GM18508 (cell line): ENCODE measurements at regions not wholly inside any gene's neighbourhood (a gene's known extent, or its start where the extent isn't known, plus 50 kb on each side); places are given as distances from the start of the nearest gene placed in this dataset.

Source experiments
- ATAC-seq: cut with Tn5 transposase; IDR thresholded peaks from one replicate; pipeline ENCODE4 v1.9.1; 2021; ENCODE audit warnings: moderate number of reproducible peaks; ENCODE audit not compliant: insufficient read depth, unreplicated experiment

DNA sequence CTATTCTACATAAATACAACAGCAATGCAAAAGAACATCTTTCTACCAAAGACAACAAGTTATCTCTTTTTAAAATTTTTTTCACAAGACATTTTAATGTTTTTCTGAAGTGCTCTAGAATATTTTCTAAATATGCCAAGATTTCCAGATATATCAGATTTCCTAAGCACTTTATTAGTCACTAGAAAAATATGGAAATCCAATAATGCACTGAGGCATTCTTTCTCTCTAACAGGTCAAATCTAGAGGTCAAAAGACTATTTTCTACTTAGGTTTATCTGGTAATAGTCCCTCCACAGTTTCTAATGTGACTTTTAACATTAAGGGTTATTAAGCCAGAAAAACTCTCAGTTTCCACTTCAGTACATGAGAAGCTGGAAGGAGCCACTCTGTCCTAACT, 1041.2 kb upstream of the INTU start:
- ATAC-seq: no peak

DNA sequence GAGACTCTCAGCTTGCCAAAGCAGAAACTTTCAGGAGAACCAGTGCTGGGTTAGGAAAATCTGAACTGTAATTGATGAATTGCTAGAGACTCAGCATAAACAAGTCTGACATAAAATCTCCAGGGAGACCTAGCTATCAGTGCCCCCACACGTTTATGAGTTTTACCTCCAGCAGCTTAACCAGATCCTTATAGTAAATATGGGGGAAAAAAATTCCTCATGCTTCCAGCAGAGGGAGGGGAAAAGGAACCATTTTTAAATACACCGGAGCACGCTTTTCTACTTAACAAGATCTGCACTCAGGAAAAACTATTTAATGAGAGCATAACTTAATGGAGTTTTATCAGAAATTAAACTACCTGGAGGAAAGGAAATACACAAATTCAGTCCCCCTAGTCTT, 1040.7 kb upstream of the INTU start:
- no peak for ATAC-seq

DNA sequence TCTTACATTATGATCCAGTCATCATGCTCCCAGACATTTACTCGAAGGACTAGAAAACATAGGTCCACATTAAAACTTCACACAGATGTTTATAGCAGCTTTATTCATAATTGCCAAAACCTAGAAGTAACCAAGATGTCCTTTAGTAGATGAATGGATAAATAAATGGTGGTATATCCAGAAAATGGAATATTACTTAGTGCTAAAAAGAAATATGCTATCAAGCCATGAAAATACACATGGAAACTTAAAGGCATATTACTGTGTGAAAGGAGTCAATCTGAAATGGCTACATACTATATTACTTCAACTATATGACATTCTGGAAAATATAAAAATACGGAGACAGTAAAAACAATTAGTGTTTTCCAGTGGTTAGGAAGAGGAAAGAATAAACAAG, 1039.1 kb upstream of the INTU start:
- ATAC-seq: no peak

DNA sequence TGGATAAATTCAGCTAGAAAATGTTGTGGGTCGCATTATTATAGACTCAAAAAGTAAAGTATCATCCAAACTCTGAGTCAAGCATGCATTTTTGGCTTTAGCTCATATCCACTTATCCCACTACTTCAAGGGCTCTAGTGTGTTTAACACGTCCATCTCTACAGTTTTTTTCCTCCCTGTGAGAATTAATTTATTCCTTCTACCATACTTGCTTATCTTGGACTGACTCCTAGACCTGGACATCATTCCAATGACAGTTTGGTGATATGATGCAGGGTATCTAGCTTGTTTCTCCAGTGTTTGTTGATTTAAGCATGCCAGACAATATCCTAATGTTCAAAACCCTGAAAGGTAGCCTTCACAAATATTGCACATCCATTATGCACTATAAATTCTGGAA, 1037.1 kb upstream of the INTU start:
- ATAC-seq: no peak

DNA sequence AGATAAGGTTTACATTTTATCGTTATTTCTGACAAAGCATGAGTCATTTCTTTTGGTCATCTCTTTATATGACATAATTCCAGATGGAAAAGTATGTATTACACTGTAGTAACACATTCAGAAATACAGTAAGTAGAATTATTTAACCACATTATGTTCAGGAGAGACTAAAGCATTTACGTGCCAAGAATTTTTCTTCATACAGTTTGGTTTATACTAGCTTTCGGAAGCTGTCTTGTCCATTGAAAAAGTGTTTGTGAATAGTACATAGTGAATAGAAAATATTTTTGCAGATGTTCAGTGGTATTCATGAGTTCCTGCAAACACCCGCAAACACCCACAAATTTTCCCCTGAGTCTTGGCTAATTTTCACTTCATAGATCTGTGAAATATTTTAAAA, 1033.0 kb upstream of the INTU start:
- ATAC-seq: no peak

DNA sequence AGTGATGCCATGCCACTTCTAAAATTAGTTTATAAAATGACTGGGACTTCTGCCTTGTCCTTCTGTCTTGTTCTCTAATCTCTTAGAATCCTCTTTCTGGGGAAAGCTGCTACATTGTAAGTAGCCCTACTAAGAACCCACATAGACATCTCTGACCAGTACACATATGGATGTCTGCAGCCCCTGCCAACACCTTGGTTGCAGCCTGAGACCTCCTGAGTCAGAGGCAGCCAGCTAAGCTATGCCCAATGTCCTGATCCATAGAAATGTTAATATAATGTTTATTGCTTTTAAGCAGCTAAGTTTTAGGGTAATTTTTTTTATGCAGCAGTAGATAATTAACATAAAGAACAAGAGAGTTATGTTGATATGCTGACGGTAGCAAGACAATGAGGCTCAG, 1029.5 kb upstream of the INTU start:
- no peak for ATAC-seq

DNA sequence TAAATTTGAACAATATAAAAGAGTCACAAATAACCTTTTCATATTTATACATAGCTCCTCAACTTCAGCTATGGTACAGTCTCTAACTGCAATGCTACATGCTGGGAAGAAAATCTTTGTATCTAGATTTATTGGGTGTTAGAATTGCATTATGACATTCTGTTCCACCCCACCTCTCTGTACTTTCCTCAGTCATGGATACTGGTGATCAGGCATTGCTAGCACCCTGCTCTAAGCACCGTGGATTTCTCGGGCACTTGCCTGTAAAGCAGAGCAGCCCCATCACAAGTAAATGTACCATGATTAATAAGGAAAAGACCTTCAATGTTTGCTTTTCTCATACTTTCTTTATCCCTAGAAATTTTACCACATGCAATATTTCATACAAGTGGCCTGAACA, 1028.9 kb upstream of the INTU start:
- ATAC-seq: no peak

DNA sequence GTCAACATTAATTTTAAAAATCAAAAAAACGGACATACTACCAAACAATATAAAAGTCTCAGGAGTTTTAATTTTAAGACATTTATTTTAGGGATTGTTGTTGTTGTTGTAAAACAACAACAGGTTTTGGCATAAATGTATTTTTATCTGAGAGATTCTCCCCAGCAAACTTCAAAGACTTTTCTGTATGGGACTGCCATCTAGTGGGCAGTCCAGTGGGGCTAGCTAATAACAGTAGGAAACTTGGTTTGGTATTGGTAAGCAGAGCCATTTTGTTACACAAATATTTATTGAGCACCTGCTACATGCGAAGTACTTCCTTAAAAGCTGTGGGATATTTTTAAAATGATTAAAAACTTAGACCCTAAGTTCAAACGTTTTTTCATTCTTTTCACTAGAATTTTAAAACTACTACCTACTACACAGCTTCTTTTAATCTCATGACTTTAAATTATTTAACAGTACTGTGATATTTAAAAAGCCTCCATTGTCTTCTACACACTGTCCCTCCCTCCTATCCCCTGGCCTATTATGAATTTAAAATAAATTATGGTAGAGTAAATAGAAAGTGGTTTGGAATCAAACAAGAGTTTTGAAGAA, 1028.4 kb upstream of the INTU start:
- ATAC-seq: no peak

DNA sequence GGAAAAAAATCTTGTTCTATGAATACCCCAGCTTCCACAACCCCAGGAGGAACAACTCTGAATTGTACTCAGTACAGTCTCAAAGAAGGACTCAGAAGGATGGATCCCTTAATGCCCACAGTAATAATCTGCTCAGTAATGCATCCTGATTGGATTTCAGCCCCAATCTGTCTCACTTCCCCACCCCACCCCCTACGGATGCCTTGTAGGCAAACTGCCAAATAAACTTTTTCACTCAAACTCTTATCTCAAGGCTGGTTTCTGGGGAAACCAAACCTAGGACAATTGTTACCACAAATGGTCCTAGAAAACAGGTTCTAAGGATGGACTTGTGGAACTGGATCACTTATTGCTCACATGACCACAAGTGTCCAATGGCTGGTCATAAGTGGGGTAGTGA, 1021.8 kb upstream of the INTU start:
- ATAC-seq: no peak

DNA sequence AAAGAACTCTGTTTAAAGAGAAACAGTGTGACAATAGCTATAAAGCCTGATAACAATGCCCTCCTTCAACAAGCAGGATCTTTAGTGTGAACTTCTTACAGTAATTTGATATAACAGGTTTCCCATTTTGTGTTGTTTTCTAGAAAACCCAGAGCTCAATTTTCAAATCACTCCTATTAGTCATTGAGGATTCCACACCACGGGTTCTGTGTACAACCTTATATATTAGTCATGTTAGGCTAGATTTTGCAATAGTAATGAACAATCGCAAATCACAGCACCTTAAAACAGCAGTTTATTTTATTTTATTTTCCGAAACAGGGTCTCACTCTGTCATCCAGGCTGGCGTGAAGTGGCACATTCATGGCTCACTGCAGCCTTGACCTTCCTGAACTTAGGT, 1020.9 kb upstream of the INTU start:
- ATAC-seq: no peak

DNA sequence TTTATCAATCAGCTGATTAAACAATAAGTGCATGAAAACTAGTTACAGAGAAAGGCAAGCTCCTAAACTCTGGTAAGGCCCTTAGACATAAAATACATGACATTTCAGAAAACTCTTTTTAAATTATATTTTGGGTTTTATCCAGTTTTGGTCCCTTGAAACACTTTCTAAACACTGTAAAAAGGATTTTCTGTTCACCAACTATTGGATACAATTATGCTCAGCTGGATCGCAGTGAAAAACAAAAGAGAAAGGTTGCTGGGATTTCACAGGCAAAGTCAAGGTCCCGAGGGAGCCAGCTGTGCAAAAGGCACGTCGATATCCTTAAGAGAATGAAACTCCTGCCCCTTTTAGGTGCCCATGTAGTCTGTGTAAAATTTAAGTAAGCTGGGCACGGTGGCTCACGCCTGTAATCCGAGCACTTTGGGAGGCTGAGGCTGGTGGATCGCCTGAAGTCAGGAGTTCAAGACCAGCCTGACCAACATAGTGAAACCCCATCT, 1018.4 kb upstream of the INTU start:
- ATAC-seq: no peak

DNA sequence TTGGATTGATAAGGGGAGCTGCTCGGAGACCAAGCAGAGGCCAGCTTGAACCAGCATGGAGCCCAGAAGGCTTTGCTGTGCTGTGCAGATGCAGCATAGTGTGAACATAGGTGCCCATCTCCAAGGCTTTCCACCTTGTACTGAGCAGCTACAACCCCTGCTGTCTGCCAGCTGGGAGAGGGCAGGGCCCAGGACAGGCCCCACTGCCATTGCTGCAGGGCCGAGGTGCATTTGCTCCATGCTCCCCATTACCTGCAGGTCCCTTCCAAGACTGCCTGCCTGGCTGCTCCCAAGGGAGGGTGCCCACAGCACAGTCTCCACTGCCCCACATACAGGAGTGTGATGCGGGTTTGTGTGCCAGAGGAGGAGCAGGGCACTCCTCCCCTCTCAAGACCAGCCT, 1016.0 kb upstream of the INTU start:
- ATAC-seq: no peak

DNA sequence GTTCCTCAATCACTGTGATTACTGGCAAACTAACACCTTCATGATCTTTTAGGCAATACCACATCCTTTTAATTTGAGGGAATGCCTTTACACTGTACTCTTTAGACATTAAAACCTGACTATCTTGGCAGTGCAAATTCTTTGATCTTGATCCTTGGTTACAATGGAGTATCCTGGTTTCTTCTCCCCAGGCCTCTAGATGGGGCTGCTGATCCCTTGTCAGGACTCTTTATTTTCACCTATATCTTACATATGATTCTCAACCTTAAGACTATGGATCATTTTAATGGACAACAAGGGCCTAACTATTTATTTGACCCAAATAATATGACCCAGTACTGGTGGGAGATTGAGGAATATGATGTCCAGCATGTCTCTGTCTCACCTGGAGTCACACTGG, 1005.5 kb upstream of the INTU start:
- no peak for ATAC-seq

DNA sequence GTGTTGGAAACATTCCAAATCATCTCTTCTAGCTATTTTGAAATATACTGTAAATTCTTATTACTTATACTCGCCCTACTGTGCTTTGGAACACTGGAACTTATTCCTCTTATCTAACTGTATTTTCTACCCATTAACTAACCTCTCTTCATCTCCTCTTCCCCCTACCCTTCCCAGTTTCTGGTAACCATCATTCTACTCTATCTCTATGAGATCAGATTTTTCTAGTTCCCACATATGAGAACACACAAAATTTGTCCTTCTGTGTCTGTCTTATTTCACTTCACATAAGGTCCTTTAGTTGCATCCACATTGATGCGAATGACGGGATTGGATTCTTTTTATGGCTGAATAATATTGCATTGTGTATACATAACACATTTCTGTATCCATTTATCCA, 1003.8 kb upstream of the INTU start:
- ATAC-seq: no peak

DNA sequence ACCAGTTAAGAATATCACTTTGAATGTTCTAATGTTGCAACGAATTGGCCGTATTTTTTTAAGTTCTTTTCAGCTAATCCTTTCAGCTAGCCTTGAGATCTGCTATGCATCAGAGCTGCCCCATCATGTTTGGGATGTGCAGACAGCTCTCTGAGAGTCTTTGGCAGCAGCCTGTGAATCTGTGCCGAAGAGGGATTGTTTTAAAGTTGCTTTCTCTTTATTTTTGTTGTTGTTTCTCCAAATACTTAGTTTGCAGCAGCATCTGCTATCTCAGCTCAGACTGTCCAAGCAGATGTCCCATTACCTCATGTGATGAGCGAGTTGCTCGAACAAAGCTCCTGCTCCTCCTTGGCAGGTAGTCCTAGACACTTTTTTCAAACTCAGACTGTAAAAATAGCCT, 1002.5 kb upstream of the INTU start:
- ATAC-seq: no peak

DNA sequence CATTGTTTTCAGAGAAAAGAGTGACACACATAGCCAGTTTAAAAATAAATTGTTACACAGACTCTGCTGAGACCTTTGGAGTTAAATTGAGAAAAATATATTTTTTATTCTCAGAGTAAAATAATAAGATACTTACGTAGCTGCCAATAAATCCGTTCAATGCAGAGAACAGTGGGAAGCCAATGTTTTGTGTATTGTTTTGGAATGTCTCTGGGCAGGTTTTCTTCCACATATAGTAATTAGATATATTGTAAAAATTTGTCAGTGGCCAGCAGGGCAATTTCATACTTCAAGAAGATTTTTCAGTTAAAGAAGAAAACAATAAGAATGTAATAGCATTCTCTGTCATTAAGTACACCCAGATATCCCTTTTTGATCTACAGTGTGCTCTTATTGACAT, 999.5 kb upstream of the INTU start:
- ATAC-seq: no peak

DNA sequence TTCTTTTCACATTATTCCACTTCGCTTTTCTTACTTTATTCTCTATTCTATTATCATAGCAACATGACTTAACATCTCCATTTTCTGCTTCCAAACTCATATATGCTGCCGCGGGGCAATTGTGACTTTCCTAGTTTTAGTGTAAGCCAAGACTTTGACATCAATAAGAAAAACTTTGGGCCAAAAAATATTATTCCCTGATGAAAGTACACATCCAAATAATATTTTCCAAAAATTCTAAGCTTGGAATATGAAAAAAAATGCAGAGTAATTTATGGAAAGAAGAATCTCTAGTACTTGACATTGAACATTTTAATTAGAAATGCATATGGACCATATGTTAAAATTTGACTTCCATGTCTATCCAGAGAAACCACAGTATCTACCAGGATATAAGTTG, 995.1 kb upstream of the INTU start:
- no peak for ATAC-seq

DNA sequence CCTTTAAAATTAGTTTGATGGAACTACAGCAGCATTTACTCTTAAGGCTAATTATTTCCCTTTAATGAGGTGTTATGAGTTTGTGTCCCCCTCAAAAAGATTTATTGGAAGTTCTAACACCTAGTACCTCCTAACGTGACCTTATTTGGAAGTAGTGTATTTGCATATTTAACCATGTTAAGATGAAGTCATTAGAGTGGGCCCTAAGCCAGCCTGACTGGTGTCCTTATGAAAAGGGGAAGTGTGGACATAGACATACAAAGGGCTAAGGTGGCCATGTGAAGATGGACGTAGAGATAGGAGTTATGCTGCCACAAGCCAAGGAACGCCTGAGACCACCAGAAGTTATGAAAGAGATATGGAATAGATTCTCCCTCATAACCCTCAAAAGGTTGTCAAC, 985.4 kb upstream of the INTU start:
- no peak for ATAC-seq

DNA sequence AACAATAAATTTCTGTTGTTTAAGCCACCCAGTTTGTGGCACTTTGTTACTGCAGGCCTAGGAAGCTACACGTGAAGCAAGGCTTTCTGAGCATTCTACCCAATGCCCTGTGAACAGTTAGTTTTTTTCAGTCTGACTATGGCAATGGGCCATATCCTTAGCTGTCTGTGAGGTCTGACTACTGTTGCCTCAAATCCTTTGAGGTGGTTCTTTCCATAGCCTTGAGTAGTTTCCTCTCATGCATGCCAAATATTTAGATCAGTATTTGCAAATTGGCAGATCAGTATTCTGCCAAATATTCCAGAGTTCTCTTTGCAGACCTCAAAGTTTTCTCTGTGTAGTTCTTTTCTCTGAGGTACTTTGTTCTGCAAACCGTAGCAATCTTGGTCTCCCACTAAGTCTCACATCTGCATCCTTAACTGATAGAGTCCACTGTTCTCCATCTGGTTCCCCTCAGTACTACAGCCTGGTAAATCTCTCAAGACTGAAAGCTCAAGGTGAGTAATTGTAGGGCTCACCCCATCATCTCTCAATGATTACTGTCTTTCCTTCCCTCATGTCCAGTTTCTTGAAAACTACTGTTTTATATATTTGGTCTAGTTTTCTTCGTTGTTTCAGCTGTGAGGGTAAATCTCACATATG, 984.9 kb upstream of the INTU start:
- ATAC-seq: no peak

DNA sequence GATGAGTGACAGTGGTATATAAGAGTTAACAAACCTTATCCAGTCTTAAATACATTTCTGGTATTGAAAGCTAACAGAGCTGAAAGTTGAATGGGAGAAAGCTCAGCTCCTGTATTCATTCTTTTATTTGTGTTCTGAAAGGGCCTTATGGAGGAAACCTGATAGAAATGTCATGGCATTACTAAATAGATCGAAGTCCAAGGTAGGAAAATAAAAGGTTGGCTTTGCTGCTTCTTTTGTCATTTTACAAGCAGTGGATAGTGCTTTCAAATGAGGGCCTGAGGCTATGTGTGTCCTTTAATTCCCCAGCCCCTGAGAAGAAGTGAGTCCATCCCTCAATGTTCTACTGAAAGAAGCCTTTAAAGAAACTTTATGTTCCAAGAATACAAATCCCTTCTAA, 974.3 kb upstream of the INTU start:
- no peak for ATAC-seq

DNA sequence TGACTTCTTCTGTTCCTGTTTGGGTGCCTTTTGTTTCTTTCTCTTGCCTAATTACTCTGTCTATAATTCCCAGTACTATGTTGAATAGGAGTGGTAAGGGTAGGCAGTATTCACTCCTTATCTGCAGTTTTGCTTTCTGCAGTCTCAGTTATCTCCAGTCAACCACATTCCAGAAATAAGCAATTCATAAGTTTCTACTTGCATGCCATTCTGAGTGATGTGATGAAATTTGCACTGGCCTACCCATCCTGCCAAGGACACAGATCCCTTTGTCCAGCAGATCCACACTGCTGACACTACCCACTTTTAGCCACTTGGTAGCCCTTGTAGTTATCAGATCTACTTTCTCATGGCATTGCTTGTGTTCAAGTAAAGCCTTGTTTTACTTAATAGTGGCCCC, 971.6 kb upstream of the INTU start:
- no peak for ATAC-seq

DNA sequence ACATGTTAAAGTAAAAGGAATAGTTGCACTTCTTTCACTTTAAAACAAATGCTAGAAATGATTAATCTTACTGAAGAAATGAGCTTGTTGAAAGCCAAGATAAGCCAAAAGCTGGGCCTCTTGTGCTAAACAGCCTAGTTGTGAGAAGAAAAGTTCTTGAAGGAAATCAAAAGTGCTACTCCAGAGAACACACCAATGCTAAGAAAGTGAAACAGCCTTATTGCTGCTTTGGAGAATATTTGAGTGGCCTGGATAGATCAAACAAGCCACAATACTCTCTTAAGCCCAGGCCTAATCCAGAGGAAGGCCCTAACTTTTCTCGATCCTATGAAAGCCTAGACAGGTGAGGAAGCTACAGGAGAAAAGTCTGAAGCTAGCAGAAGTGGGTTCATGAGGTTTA, 967.9 kb upstream of the INTU start:
- no peak for ATAC-seq
